ENCODE measurements at regions not wholly inside any gene's neighbourhood (a gene's known extent, or its start where the extent isn't known, plus 50 kb on each side); places are given as distances from the start of the nearest gene placed in this dataset.
A peak's percentile ranks its signal among the peaks of the same experiment; 100 is the strongest.

DNA sequence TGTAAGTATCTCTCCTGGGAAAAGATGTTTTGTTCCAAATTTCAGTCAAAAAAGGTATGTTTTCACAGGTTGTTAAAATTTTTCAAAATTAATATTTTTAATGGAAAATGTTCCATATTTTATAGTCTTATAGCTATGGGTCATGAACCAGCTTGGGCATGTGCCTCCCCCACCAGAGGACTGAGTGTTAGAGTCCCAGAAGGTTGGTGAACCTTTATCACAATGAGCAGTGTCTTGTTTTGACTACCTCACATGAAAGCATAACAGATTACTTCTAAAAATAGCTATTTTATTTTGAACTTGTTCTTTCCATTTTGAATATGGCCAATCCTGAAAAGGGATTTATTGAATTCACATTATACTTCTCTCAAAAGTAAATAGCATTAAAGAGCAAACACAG, 112.5 kb upstream of the TSC22D1 start:
- no peak overlapping the region for H3K4me3 ChIP-seq (ENCODE audit: low read depth, low read length)
- ChIA-PET POLR2A (no interaction called here), CTCF (no interaction called here)
- H3K4me1 ChIP-seq (ENCODE audit: control insufficient read depth, insufficient read depth, low read length), result no peaks in the 10 kb centered on the region
- H3K9me3 ChIP-seq (ENCODE audit: control insufficient read depth, insufficient read depth, low read depth, low read length), result no peaks in the 10 kb centered on the region
- H3K27ac ChIP-seq (ENCODE audit: extremely low read depth, low read depth, low read length), result no peak overlapping the region
- H3K36me3 ChIP-seq (ENCODE audit: control insufficient read depth in 2 of 2, insufficient read depth in 1 of 2, low read length in 2 of 2), result no peaks in the 10 kb centered on the region
- TF ChIP-seq IKZF3 (tag by site-specific recombination; IDR thresholded peaks at IDR 0.05) (no peak), OVOL3 (tag by site-specific recombination; IDR thresholded peaks at IDR 0.05) (no peak), ZEB2 (tag by site-specific recombination; IDR thresholded peaks at IDR 0.05) (no peak), ZNF214 (tag by site-specific recombination; IDR thresholded peaks at IDR 0.05; ENCODE audit: borderline replicate concordance) (no peak), ZBTB21 (tag by site-specific recombination; IDR thresholded peaks at IDR 0.05) (no peak), ZNF211 (tag by site-specific recombination; IDR thresholded peaks at IDR 0.05; ENCODE audit: low read depth) (no peak), ZNF629 (tag by site-specific recombination; IDR thresholded peaks at IDR 0.05) (no peak), ZNF776 (tag by site-specific recombination; IDR thresholded peaks at IDR 0.05; ENCODE audit: borderline replicate concordance) (no peak), ZNF561 (tag by site-specific recombination; IDR thresholded peaks at IDR 0.05; ENCODE audit: borderline replicate concordance) (no peak), ZNF292 (tag by site-specific recombination; IDR thresholded peaks at IDR 0.05; ENCODE audit: borderline replicate concordance, low read depth) (no peak), ZFHX2 (tag by site-specific recombination; conservative IDR thresholded peaks at IDR 0.05) (no peak), ZNF140 (tag by site-specific recombination; IDR thresholded peaks at IDR 0.05) (no peak)
- TF ChIP-seq, protein P1, sequence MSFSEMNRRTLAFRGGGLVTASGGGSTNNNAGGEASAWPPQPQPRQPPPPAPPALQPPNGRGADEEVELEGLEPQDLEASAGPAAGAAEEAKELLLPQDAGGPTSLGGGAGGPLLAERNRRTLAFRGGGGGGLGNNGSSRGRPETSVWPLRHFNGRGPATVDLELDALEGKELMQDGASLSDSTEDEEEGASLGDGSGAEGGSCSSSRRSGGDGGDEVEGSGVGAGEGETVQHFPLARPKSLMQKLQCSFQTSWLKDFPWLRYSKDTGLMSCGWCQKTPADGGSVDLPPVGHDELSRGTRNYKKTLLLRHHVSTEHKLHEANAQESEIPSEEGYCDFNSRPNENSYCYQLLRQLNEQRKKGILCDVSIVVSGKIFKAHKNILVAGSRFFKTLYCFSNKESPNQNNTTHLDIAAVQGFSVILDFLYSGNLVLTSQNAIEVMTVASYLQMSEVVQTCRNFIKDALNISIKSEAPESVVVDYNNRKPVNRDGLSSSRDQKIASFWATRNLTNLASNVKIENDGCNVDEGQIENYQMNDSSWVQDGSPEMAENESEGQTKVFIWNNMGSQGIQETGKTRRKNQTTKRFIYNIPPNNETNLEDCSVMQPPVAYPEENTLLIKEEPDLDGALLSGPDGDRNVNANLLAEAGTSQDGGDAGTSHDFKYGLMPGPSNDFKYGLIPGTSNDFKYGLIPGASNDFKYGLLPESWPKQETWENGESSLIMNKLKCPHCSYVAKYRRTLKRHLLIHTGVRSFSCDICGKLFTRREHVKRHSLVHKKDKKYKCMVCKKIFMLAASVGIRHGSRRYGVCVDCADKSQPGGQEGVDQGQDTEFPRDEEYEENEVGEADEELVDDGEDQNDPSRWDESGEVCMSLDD (tag by site-specific recombination; IDR thresholded peaks at IDR 0.05), result no peak
- TF ChIP-seq, protein P2, sequence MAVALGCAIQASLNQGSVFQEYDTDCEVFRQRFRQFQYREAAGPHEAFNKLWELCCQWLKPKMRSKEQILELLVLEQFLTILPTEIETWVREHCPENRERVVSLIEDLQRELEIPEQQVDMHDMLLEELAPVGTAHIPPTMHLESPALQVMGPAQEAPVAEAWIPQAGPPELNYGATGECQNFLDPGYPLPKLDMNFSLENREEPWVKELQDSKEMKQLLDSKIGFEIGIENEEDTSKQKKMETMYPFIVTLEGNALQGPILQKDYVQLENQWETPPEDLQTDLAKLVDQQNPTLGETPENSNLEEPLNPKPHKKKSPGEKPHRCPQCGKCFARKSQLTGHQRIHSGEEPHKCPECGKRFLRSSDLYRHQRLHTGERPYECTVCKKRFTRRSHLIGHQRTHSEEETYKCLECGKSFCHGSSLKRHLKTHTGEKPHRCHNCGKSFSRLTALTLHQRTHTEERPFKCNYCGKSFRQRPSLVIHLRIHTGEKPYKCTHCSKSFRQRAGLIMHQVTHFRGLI (tag by site-specific recombination; IDR thresholded peaks at IDR 0.05), result no peak

DNA sequence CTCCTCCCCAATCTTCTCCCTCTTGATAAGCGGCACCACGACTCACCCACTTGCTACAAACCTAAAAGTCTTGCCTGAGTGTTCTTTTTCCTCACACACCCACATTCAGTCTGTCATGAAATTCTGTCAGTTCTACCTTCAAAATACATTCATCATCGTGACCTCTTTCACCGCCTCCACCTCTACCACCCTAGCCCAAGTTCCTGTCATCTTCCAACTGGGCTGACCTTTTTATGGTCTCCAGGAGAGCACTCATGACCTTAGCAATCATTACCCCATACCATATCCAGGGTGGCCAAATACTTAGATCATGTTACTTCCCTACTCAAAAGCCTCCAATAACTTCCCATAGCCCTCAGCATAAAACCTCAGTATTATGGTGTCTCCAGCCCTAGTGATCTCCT, 110.4 kb upstream of the TSC22D1 start:
- Histone ChIP-seq H3K4me1 (ENCODE audit: control insufficient read depth, insufficient read depth, low read length) (no peaks in the 10 kb centered on the region), H3K27ac (ENCODE audit: extremely low read depth, low read depth, low read length) (no peak overlapping the region), H3K9me3 (ENCODE audit: control insufficient read depth, insufficient read depth, low read depth, low read length) (no peaks in the 10 kb centered on the region), H3K36me3 (ENCODE audit: control insufficient read depth in 2 of 2, insufficient read depth in 1 of 2, low read length in 2 of 2) (no peaks in the 10 kb centered on the region), H3K4me3 (ENCODE audit: low read depth, low read length) (no peak overlapping the region)
- ChIA-PET POLR2A (no interaction called here), CTCF (no interaction called here)
- TF ChIP-seq ZFHX2 (tag by site-specific recombination; conservative IDR thresholded peaks at IDR 0.05) (peak; percentile 82), EGR2 (tag by site-specific recombination; IDR thresholded peaks at IDR 0.05; ENCODE audit: low read depth) (peak; percentile 83), GLI4 (tag by site-specific recombination; IDR thresholded peaks at IDR 0.05) (no peak)

DNA sequence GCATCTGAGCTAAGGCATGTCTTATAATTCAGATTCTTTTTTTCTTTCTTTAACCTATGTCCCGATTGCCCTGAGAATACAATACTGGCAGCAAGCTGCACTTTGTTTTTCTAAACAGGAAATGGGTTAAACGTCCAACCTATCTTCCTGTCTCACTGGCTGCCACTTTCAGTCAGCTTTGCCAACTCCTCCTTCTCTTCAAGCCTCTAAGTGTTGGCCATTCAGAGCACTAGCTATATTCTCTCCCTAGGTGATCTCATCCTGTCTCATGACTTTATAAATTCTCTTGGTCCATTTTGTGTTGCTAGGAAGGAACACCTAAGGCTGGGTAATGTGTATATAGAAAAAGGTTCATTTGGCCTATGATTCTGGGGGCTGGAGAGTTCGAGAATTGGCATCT, 109.5 kb upstream of the TSC22D1 start:
- Histone ChIP-seq H3K27ac (ENCODE audit: extremely low read depth, low read depth, low read length) (no peak overlapping the region), H3K4me3 (ENCODE audit: low read depth, low read length) (no peak overlapping the region), H3K9me3 (ENCODE audit: control insufficient read depth, insufficient read depth, low read depth, low read length) (no peaks in the 10 kb centered on the region), H3K36me3 (ENCODE audit: control insufficient read depth in 2 of 2, insufficient read depth in 1 of 2, low read length in 2 of 2) (no peaks in the 10 kb centered on the region), H3K4me1 (ENCODE audit: control insufficient read depth, insufficient read depth, low read length) (no peaks in the 10 kb centered on the region)
- POLR2A ChIA-PET, result no interaction called here
- CTCF ChIA-PET, result no interaction called here
- TF ChIP-seq ZBTB1 (tag by site-specific recombination; IDR thresholded peaks at IDR 0.05), result no peak
- TF ChIP-seq ZNF132 (tag by site-specific recombination; IDR thresholded peaks at IDR 0.05; ENCODE audit: borderline replicate concordance), result no peak
- no peak for TF ChIP-seq ZNF341 (tag by site-specific recombination; IDR thresholded peaks at IDR 0.05; ENCODE audit: low read depth)
- TF ChIP-seq ZNF335 (tag by site-specific recombination; conservative IDR thresholded peaks at IDR 0.05), result no peak
- no peak for TF ChIP-seq ZNF48 (tag by site-specific recombination; IDR thresholded peaks at IDR 0.05)
- TF ChIP-seq ZNF239 (tag by site-specific recombination; IDR thresholded peaks at IDR 0.05), result no peak
- no peak for TF ChIP-seq REPIN1 (tag by site-specific recombination; IDR thresholded peaks at IDR 0.05; ENCODE audit: low read depth)
- TF ChIP-seq ZNF747 (tag by site-specific recombination; IDR thresholded peaks at IDR 0.05), result no peak
- TF ChIP-seq ZNF112 (tag by site-specific recombination; IDR thresholded peaks at IDR 0.05), result no peak
- TF ChIP-seq ZNF555 (tag by site-specific recombination; conservative IDR thresholded peaks at IDR 0.05), result no peak
- no peak for TF ChIP-seq ZNF174 (tag by site-specific recombination; IDR thresholded peaks at IDR 0.05)
- TF ChIP-seq, protein P3, sequence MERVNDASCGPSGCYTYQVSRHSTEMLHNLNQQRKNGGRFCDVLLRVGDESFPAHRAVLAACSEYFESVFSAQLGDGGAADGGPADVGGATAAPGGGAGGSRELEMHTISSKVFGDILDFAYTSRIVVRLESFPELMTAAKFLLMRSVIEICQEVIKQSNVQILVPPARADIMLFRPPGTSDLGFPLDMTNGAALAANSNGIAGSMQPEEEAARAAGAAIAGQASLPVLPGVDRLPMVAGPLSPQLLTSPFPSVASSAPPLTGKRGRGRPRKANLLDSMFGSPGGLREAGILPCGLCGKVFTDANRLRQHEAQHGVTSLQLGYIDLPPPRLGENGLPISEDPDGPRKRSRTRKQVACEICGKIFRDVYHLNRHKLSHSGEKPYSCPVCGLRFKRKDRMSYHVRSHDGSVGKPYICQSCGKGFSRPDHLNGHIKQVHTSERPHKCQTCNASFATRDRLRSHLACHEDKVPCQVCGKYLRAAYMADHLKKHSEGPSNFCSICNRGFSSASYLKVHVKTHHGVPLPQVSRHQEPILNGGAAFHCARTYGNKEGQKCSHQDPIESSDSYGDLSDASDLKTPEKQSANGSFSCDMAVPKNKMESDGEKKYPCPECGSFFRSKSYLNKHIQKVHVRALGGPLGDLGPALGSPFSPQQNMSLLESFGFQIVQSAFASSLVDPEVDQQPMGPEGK (tag by site-specific recombination; IDR thresholded peaks at IDR 0.05), result no peak
